Kidney (tissue), 13 donors: ENCODE measurements at regions not wholly inside any gene's neighbourhood (a gene's known extent, or its start where the extent isn't known, plus 50 kb on each side); places are given as distances from the start of the nearest gene placed in this dataset.

Experiments used
- DNase-seq, 5 donors: peaks; one replicate each; pipeline ENCODE4 v3.0.0-alpha.2; 2013 to 2020
- FAIRE-seq: peaks from 2 replicates; lab custom pipeline; 2012; peaks lifted over from hg19 to GRCh38; lab: Jason Lieb, UNC
- H3K27ac ChIP-seq, 2 donors: one replicate each; pipeline ENCODE4 v1.7.0; 2013; ENCODE audit warnings: low read depth in 2 of 2, low read length in 2 of 2, inconsistent platforms in 1 of 2
- H3K27me3 ChIP-seq: one replicate; pipeline ENCODE4 v1.7.1; 2013; ENCODE audit warnings: low read length, inconsistent platforms; ENCODE audit not compliant: control insufficient read depth, insufficient read depth
- H3K36me3 ChIP-seq, 3 donors: one replicate each; pipeline versions ENCODE4 v1.7.0 to v1.7.1; 2013; ENCODE audit warnings: low read length in 3 of 3, control low read depth in 1 of 3, inconsistent platforms in 1 of 3; ENCODE audit not compliant: insufficient read depth in 3 of 3, control insufficient read depth in 2 of 3
- H3K4me1 ChIP-seq, 3 donors: one replicate each; pipeline versions ENCODE4 v1.7.0 to v1.7.1; 2013; ENCODE audit warnings: low read length in 3 of 3, inconsistent platforms in 1 of 3, low read depth in 1 of 3; ENCODE audit not compliant: control insufficient read depth in 2 of 3, insufficient read depth in 2 of 3
- H3K4me3 ChIP-seq, 3 donors: one replicate each; pipeline versions ENCODE4 v1.7.0 to v1.8.1; 2013; ENCODE audit warnings: low read length in 3 of 3, control low read depth in 1 of 3, inconsistent platforms in 1 of 3
- H3K9ac ChIP-seq, 3 donors: one replicate each; pipeline versions ENCODE4 v1.7.0 to v1.7.1; 2013; ENCODE audit warnings: low read length in 3 of 3, control low read depth in 1 of 3, inconsistent platforms in 1 of 3
- H3K9me3 ChIP-seq, 3 donors: one replicate each; pipeline versions ENCODE4 v1.7.0 to v1.7.1; 2013; ENCODE audit warnings: low read length in 3 of 3, control low read depth in 1 of 3, inconsistent platforms in 1 of 3; ENCODE audit not compliant: control insufficient read depth in 2 of 3, insufficient read depth in 1 of 3
- CTCF ChIP-seq: IDR thresholded peaks from 3 replicates; pipeline ENCODE4 v1.5.1; 2012; ENCODE audit warnings: mild to moderate bottlenecking, moderate library complexity, borderline replicate concordance; ENCODE audit not compliant: insufficient read depth; ENCODE audit errors: extremely low read depth
- intact Hi-C: fragments of 100-400 bp; cut with DNase I; formaldehyde crosslinking; loops from one replicate; pipeline ENCODE4 v1.11.1; 2022
- donor health status: control.
- donor health status: control.
- donor health status: control.
- donor health status: control.
- donor health status: control.
- donor health status: DM: yes; HTN: yes; CAD: no.
- donor health status: Normal renal cell carcinoma (clear cell type).

- DNase-seq (no peak), FAIRE-seq (no peak)
- Histone ChIP-seq H3K9ac (no peak overlapping the region), H3K4me3 (no peak overlapping the region), H3K36me3 (no peaks in the 10 kb centered on the region), H3K9me3 (no peaks in the 10 kb centered on the region), H3K27me3 (no peaks in the 10 kb centered on the region), H3K27ac (no peak overlapping the region), H3K4me1 (no peaks in the 10 kb centered on the region)
- intact Hi-C loops, result no loop called here
- no peak for TF ChIP-seq CTCF
Observed at GRCh38 chr12:107235600-107235999, 142.3 kb upstream of the CRY1 start.

- H3K4me3 ChIP-seq, result no peak overlapping the region
- intact Hi-C loops, result no loop called here
- FAIRE-seq (no peak), DNase-seq (peak in 4 of 5 donors; percentile 40 to 79 (median 64))
- no peak for TF ChIP-seq CTCF
- no peaks in the 10 kb centered on the region for H3K9me3 ChIP-seq
- no peak overlapping the region for H3K27ac ChIP-seq
- H3K36me3 ChIP-seq, result no peaks in the 10 kb centered on the region
- no peak overlapping the region for H3K9ac ChIP-seq
- no peaks in the 10 kb centered on the region for H3K4me1 ChIP-seq
- no peaks in the 10 kb centered on the region for H3K27me3 ChIP-seq
Observed at GRCh38 chr12:107236824-107237511, 143.6 kb upstream of the CRY1 start.

GRCh38 chr12:107238296-107238695 is 144.9 kb upstream of the CRY1 start:
- intact Hi-C loops, result no loop called here
- no peaks in the 10 kb centered on the region for H3K4me1 ChIP-seq
- H3K27me3 ChIP-seq, result no peaks in the 10 kb centered on the region
- no peak for FAIRE-seq
- no peak for TF ChIP-seq CTCF
- H3K27ac ChIP-seq, result no peak overlapping the region
- DNase-seq, result no peak
- no peak overlapping the region for H3K4me3 ChIP-seq
- no peak overlapping the region for H3K9ac ChIP-seq
- no peaks in the 10 kb centered on the region for H3K36me3 ChIP-seq
- no peaks in the 10 kb centered on the region for H3K9me3 ChIP-seq

- H3K36me3 ChIP-seq, result no peaks in the 10 kb centered on the region
- intact Hi-C loops, result no loop called here
- no peak overlapping the region for H3K4me3 ChIP-seq
- FAIRE-seq, result no peak
- H3K27me3 ChIP-seq, result no peaks in the 10 kb centered on the region
- no peak for TF ChIP-seq CTCF
- H3K9me3 ChIP-seq, result no peaks in the 10 kb centered on the region
- no peaks in the 10 kb centered on the region for H3K4me1 ChIP-seq
- H3K9ac ChIP-seq, result no peak overlapping the region
- H3K27ac ChIP-seq, result no peak overlapping the region
- no peak for DNase-seq
Observed at GRCh38 chr12:107241411-107241810, 148.1 kb upstream of the CRY1 start.
